Head of caudate nucleus (tissue), 42 donors: ENCODE measurements at regions not wholly inside any gene's neighbourhood (a gene's known extent, or its start where the extent isn't known, plus 50 kb on each side); places are given as distances from the start of the nearest gene placed in this dataset.
A peak's percentile ranks its signal among the peaks of the same experiment; 100 is the strongest.

ENCODE experiments used
- DNase-seq, 42 donors: peaks; one replicate each; pipeline versions ENCODE4 v3.0.0 to v3.0.0-alpha.2; 2020 to 2021; ENCODE audit warnings: mixed read lengths in 7 of 42
- intact Hi-C: fragments of 100-400 bp; cut with DNase I; formaldehyde crosslinking; loops from one replicate; pipeline ENCODE4 v1.15.0; 2022

- DNase-seq = peak in 3 of 42 donors; percentile 2 to 30 (median 21)
- intact Hi-C loops = no loop called here
Observed at GRCh38 chr2:71932037-71932779, 215.5 kb downstream of the CYP26B1 start.

- intact Hi-C loops = no loop called here
- DNase-seq = peak in 4 of 42 donors; percentile 17 to 40 (median 33)
Observed at GRCh38 chr2:71930049-71930681, 217.5 kb downstream of the CYP26B1 start.

GRCh38 chr2:71929482-71929772, 218.2 kb downstream of the CYP26B1 start:
- intact Hi-C loops = loop anchor here (10.0 kb wide), 2 partner anchors 375 to 645 kb away; no protein-coding TSS in a partner anchor
- DNase-seq = peak in 4 of 42 donors; percentile 2 to 22 (median 6)

- intact Hi-C loops = loop anchor here (10.0 kb wide), 2 partner anchors 374 to 646 kb away; no protein-coding TSS in a partner anchor
- DNase-seq = peak in 4 of 42 donors; percentile 5 to 28 (median 16)
Observed at GRCh38 chr2:71928734-71929481, 218.8 kb downstream of the CYP26B1 start.

GRCh38 chr2:71927757-71928715, 219.6 kb downstream of the CYP26B1 start:
- intact Hi-C loops = loop anchor here (10.0 kb wide), 2 partner anchors 373 to 647 kb away; no protein-coding TSS in a partner anchor
- peak in 4 of 42 donors; percentile 3 to 13 (median 8) for DNase-seq

- intact Hi-C loops = loop anchor here (10.0 kb wide), 2 partner anchors 372 to 648 kb away; no protein-coding TSS in a partner anchor
- peak in 4 of 42 donors; percentile 8 to 36 (median 23) for DNase-seq
Observed at GRCh38 chr2:71926876-71927756, 220.5 kb downstream of the CYP26B1 start.

GRCh38 chr2:71926089-71926447, 221.6 kb downstream of the CYP26B1 start:
- intact Hi-C loops = loop anchor here (10.0 kb wide), 2 partner anchors 371 to 649 kb away; no protein-coding TSS in a partner anchor
- peak in 4 of 42 donors; percentile 9 to 29 (median 20) for DNase-seq

GRCh38 chr2:71925268-71926088, 222.2 kb downstream of the CYP26B1 start:
- intact Hi-C loops = loop anchor here (2.0 to 10.0 kb wide), 3 partner anchors 225 to 649 kb away; no protein-coding TSS in a partner anchor
- DNase-seq = peak in 22 of 42 donors; percentile 16 to 77 (median 41)

GRCh38 chr2:71923887-71924533, 223.7 kb downstream of the CYP26B1 start:
- intact Hi-C loops = loop anchor here (2.0 to 10.0 kb wide), 4 partner anchors 227 to 823 kb away; no protein-coding TSS in a partner anchor
- DNase-seq = peak in 41 of 42 donors; percentile 35 to 90 (median 71)

- intact Hi-C loops = loop anchor here (5.0 to 10.0 kb wide), 3 partner anchors 368 to 824 kb away; no protein-coding TSS in a partner anchor
- peak in 2 of 42 donors; percentile 27 to 28 for DNase-seq
Observed at GRCh38 chr2:71923143-71923525, 224.5 kb downstream of the CYP26B1 start.

GRCh38 chr2:71922499-71923142, 225.0 kb downstream of the CYP26B1 start:
- DNase-seq = peak in 3 of 42 donors; percentile 10 to 31 (median 14)
- intact Hi-C loops = loop anchor here (5.0 to 10.0 kb wide), 3 partner anchors 368 to 825 kb away; no protein-coding TSS in a partner anchor

- DNase-seq = peak in 4 of 42 donors; percentile 5 to 37 (median 21)
- intact Hi-C loops = loop anchor here (5.0 to 10.0 kb wide), 3 partner anchors 367 to 825 kb away; no protein-coding TSS in a partner anchor
Observed at GRCh38 chr2:71922091-71922490, 225.6 kb downstream of the CYP26B1 start.

GRCh38 chr2:71920819-71921218, 226.8 kb downstream of the CYP26B1 start:
- DNase-seq = peak in 4 of 42 donors; percentile 3 to 22 (median 20)
- intact Hi-C loops = loop anchor here (5.0 to 10.0 kb wide), 3 partner anchors 366 to 826 kb away; no protein-coding TSS in a partner anchor

- intact Hi-C loops = loop anchor here (5.0 to 10.0 kb wide), 3 partner anchors 365 to 828 kb away; no protein-coding TSS in a partner anchor
- no peak for DNase-seq
Observed at GRCh38 chr2:71919708-71920107, 228.0 kb downstream of the CYP26B1 start.

GRCh38 chr2:71910277-71910676, 237.4 kb downstream of the CYP26B1 start:
- intact Hi-C loops = no loop called here
- peak in 1 of 42 donors; percentile 7 for DNase-seq
